Prostate gland (tissue), 2 donors: ENCODE measurements at regions not wholly inside any gene's neighbourhood (a gene's known extent, or its start where the extent isn't known, plus 50 kb on each side); places are given as distances from the start of the nearest gene placed in this dataset.

Source experiments
- POLR2A ChIP-seq: fragments of 450-650 bp; IDR thresholded peaks from one replicate; pipeline ENCODE4 v1.6.1; 2016; ENCODE audit warnings: antibody characterized with exemption, mild to moderate bottlenecking
- POLR2AphosphoS5 ChIP-seq: sonication (generic); formaldehyde crosslinking; IDR thresholded peaks from one replicate; pipeline ENCODE4 v1.6.1; 2017; ENCODE audit warnings: antibody characterized with exemption
- TF ChIP-seq, protein P1 (sequence below), 4 experiments: fragments of 200-600 bp in 2 of 4; fragments of 450-650 bp in 2 of 4; sonication (generic) in 2 of 4; IDR thresholded peaks; 1 replicate in 3 of 4; 2 replicates in 1 of 4; pipeline ENCODE4 v1.5.1; 2016 to 2019; ENCODE audit warnings: antibody characterized with exemption in 4 of 4, mild to moderate bottlenecking in 2 of 4, moderate library complexity in 2 of 4

- TF ChIP-seq POLR2A (no peak), POLR2AphosphoS5 (no peak)
- TF ChIP-seq, protein P1, sequence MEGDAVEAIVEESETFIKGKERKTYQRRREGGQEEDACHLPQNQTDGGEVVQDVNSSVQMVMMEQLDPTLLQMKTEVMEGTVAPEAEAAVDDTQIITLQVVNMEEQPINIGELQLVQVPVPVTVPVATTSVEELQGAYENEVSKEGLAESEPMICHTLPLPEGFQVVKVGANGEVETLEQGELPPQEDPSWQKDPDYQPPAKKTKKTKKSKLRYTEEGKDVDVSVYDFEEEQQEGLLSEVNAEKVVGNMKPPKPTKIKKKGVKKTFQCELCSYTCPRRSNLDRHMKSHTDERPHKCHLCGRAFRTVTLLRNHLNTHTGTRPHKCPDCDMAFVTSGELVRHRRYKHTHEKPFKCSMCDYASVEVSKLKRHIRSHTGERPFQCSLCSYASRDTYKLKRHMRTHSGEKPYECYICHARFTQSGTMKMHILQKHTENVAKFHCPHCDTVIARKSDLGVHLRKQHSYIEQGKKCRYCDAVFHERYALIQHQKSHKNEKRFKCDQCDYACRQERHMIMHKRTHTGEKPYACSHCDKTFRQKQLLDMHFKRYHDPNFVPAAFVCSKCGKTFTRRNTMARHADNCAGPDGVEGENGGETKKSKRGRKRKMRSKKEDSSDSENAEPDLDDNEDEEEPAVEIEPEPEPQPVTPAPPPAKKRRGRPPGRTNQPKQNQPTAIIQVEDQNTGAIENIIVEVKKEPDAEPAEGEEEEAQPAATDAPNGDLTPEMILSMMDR (IDR thresholded peaks at IDR 0.05) = no peak
Observed at GRCh38 chr3:107965136-107965655, 125.6 kb downstream of the CD47 start.
